H9 (cell line): ENCODE measurements at regions not wholly inside any gene's neighbourhood (a gene's known extent, or its start where the extent isn't known, plus 50 kb on each side); places are given as distances from the start of the nearest gene placed in this dataset.

Experiments
- DNase-seq: peaks from one replicate; pipeline ENCODE4 v3.0.0-alpha.2; 2017
- H2AFZ ChIP-seq: one replicate; pipeline ENCODE4 v1.6.1; 2013; ENCODE audit warnings: mild to moderate bottlenecking, low read length, control low read depth, moderate library complexity
- H2AK5ac ChIP-seq: 2 replicates; pipeline ENCODE4 v1.6.1; 2013; ENCODE audit warnings: low read length, control low read depth, mixed read lengths; ENCODE audit not compliant: insufficient read length
- H2BK120ac ChIP-seq: one replicate; pipeline ENCODE4 v1.6.1; 2013; ENCODE audit warnings: low read depth, mild to moderate bottlenecking, low read length, control low read depth, inconsistent platforms; ENCODE audit not compliant: poor library complexity, severe bottlenecking
- H2BK12ac ChIP-seq: 2 replicates; pipeline ENCODE4 v1.6.1; 2013; ENCODE audit warnings: low read length, control low read depth, mixed read lengths, low read depth; ENCODE audit not compliant: insufficient read length
- H2BK15ac ChIP-seq: 2 replicates; pipeline ENCODE4 v1.6.1; 2013; ENCODE audit warnings: low read depth, low read length, control low read depth
- H2BK20ac ChIP-seq: one replicate; pipeline ENCODE4 v1.6.1; 2013; ENCODE audit warnings: low read depth, mild to moderate bottlenecking, low read length, control low read depth, inconsistent platforms; ENCODE audit not compliant: poor library complexity, severe bottlenecking
- H2BK5ac ChIP-seq: 2 replicates; pipeline ENCODE4 v1.6.1; 2013; ENCODE audit warnings: low read length, control low read depth, mixed read lengths; ENCODE audit not compliant: insufficient read length
- H3K14ac ChIP-seq: 2 replicates; pipeline ENCODE4 v1.6.1; 2013; ENCODE audit warnings: low read length, control low read depth; ENCODE audit not compliant: insufficient read depth
- H3K18ac ChIP-seq: 2 replicates; pipeline ENCODE4 v1.6.1; 2013; ENCODE audit warnings: low read depth, mild to moderate bottlenecking, mixed read lengths, low read length, control low read depth; ENCODE audit not compliant: insufficient read length
- H3K23ac ChIP-seq: 2 replicates; pipeline ENCODE4 v1.6.1; 2013; ENCODE audit warnings: low read length, control low read depth, mixed read lengths, low read depth; ENCODE audit not compliant: insufficient read length
- H3K23me2 ChIP-seq: 2 replicates; pipeline ENCODE4 v1.6.1; 2013; ENCODE audit warnings: low read depth, mild to moderate bottlenecking, mixed read lengths, low read length, control low read depth; ENCODE audit not compliant: insufficient read length, poor library complexity, severe bottlenecking
- H3K27ac ChIP-seq: 2 replicates; pipeline ENCODE4 v1.5.1; 2013; ENCODE audit warnings: low read length, control low read depth, mixed read lengths, low read depth; ENCODE audit not compliant: insufficient read length
- H3K27me3 ChIP-seq: 2 replicates; pipeline ENCODE4 v1.6.1; 2013; ENCODE audit warnings: low read length, control low read depth, inconsistent platforms; ENCODE audit not compliant: insufficient read depth
- H3K4ac ChIP-seq: 2 replicates; pipeline ENCODE4 v1.6.1; 2013; ENCODE audit warnings: low read depth, mild to moderate bottlenecking, control low read depth, inconsistent platforms, low read length, moderate library complexity
- H3K4me1 ChIP-seq: 2 replicates; pipeline ENCODE4 v1.6.1; 2013; ENCODE audit warnings: low read length, control low read depth, inconsistent platforms; ENCODE audit not compliant: insufficient read depth
- H3K4me2 ChIP-seq: 2 replicates; pipeline ENCODE4 v1.6.1; 2013; ENCODE audit warnings: low read length, control low read depth, mixed read lengths; ENCODE audit not compliant: insufficient read length, insufficient read depth
- H3K56ac ChIP-seq: 2 replicates; pipeline ENCODE4 v1.6.1; 2013; ENCODE audit warnings: low read depth, mild to moderate bottlenecking, mixed read lengths, low read length, control low read depth; ENCODE audit not compliant: insufficient read length
- H3K79me1 ChIP-seq: 2 replicates; pipeline ENCODE4 v1.6.1; 2013; ENCODE audit warnings: low read depth, mild to moderate bottlenecking, moderate library complexity, low read length, control low read depth, inconsistent platforms; ENCODE audit not compliant: insufficient read depth, poor library complexity, severe bottlenecking
- H3K79me2 ChIP-seq: 2 replicates; pipeline ENCODE4 v1.6.1; 2013; ENCODE audit warnings: low read length, control low read depth, inconsistent platforms; ENCODE audit not compliant: insufficient read depth
- H3K9ac ChIP-seq: 2 replicates; pipeline ENCODE4 v1.6.1; 2013; ENCODE audit warnings: low read length, control low read depth, mixed read lengths; ENCODE audit not compliant: insufficient read length; ENCODE audit errors: extremely low read depth
- H3K9me3 ChIP-seq: one replicate; pipeline ENCODE4 v1.6.1; 2013; ENCODE audit warnings: low read depth, low read length, inconsistent platforms; ENCODE audit not compliant: control insufficient read depth
- H3T11ph ChIP-seq: one replicate; pipeline ENCODE4 v1.6.1; 2013; ENCODE audit warnings: mild to moderate bottlenecking, low read length, control low read depth, inconsistent platforms
- H4K20me1 ChIP-seq: one replicate; pipeline ENCODE4 v1.6.1; 2013; ENCODE audit not compliant: control insufficient read depth, insufficient read length, insufficient read depth
- H4K5ac ChIP-seq: 2 replicates; pipeline ENCODE4 v1.6.1; 2013; ENCODE audit warnings: low read depth, mild to moderate bottlenecking, mixed read lengths, low read length, control low read depth; ENCODE audit not compliant: insufficient read length
- H4K8ac ChIP-seq: replicated peaks from 2 replicates; pipeline ENCODE4 v1.6.1; 2013; ENCODE audit warnings: low read length, control low read depth, mixed read lengths, low read depth; ENCODE audit not compliant: insufficient read length
- H4K91ac ChIP-seq: 2 replicates; pipeline ENCODE4 v1.6.1; 2013; ENCODE audit warnings: low read depth, mild to moderate bottlenecking, moderate library complexity, mixed read lengths, low read length, control low read depth; ENCODE audit not compliant: insufficient read length
- H3K27ac Mint-ChIP-seq, 3 experiments: 2 replicates in 2 of 3; 3 replicates in 1 of 3; pipeline ENCODE4 v1.8.0; 2020 to 2021; ENCODE audit warnings: mixed read lengths in 3 of 3, mild to moderate bottlenecking in 1 of 3, moderate library complexity in 1 of 3
- H3K27me3 Mint-ChIP-seq: 2 replicates; pipeline ENCODE4 v1.8.0; 2021; ENCODE audit warnings: low read depth, mild to moderate bottlenecking, moderate library complexity, mixed read lengths
- H3K36me3 Mint-ChIP-seq, 3 experiments: 2 replicates in 2 of 3; 3 replicates in 1 of 3; pipeline ENCODE4 v1.8.0; 2020 to 2021; ENCODE audit warnings: low read depth in 3 of 3, mixed read lengths in 3 of 3; ENCODE audit not compliant: insufficient read depth in 1 of 3
- H3K4me1 Mint-ChIP-seq, 2 experiments: 2 replicates each; pipeline ENCODE4 v1.8.0; 2020; ENCODE audit warnings: mixed read lengths in 2 of 2
- H3K4me3 Mint-ChIP-seq, 2 experiments: 2 replicates in 1 of 2; 3 replicates in 1 of 2; pipeline ENCODE4 v1.8.0; 2020 to 2021; ENCODE audit warnings: mild to moderate bottlenecking in 2 of 2, mixed read lengths in 2 of 2, moderate library complexity in 1 of 2
- H3K9me3 Mint-ChIP-seq, 2 experiments: 2 replicates in 1 of 2; 3 replicates in 1 of 2; pipeline ENCODE4 v1.8.0; 2020; ENCODE audit warnings: mild to moderate bottlenecking in 2 of 2, mixed read lengths in 2 of 2, moderate library complexity in 1 of 2
- WGBS: extraction: QIAGEN DNeasy Blood & Tissue Kit; methylation state at CpG from one replicate; pipeline ENCODE4 v1.1.7; 2013; ENCODE audit warnings: missing lambda C conversion rate, low lambda C conversion rate, mixed read lengths; ENCODE audit not compliant: insufficient read length; ENCODE audit errors: extremely low coverage; 5-methylcytosine and 5-hydroxymethylcytosine counted together
- TF ChIP-seq, protein P1 (sequence below): fragments of 200-600 bp; sonication (generic); conservative IDR thresholded peaks from 3 replicates; pipeline ENCODE4 v1.8.0; 2021; ENCODE audit warnings: antibody characterized with exemption, mild to moderate bottlenecking

DNA sequence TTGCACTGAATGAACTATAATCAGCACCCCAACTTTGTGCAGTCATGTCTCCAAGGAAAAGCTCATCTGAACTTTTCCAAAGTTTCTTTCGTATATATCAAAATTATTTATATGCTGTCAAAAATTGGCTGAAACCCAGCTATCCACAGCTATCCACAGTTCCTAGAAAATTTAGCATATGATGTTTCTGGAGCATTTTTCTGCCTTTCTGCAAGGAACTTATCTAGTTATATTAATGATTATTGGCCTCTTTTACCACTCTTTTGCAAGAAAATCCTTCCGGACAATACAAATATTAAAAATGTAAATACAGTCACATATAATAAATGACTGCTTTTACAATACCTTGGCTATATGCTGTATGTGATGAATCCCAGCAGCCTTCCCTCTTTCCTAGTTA lies 270.2 kb downstream of the TMEM167A start:
- H3K4me2 ChIP-seq, result no peak overlapping the region
- H3K4me1 Mint-ChIP-seq, result peaks cover 14 to 16% of the 10 kb centered on the region in 2 experiments
- no CpG with 5 or more reads among the region's 2 CpGs for WGBS

More for the DNA sequence above, 270.2 kb downstream of the TMEM167A start:
- no peaks in the 10 kb centered on the region for H3K23me2 ChIP-seq
- no peak overlapping the region for H2BK20ac ChIP-seq
- H3K27me3 Mint-ChIP-seq, result no peaks in the 10 kb centered on the region
- H4K91ac ChIP-seq, result no peak overlapping the region
- H3K79me2 ChIP-seq, result no peaks in the 10 kb centered on the region
- no peak overlapping the region for H3K4ac ChIP-seq
- H4K5ac ChIP-seq, result no peak overlapping the region
- H2BK15ac ChIP-seq, result no peak overlapping the region
- H3K9ac ChIP-seq, result no peak overlapping the region
- H2BK5ac ChIP-seq, result no peak overlapping the region
- H3K27ac Mint-ChIP-seq, result no peak overlapping the region
- no peak overlapping the region for H3K56ac ChIP-seq
- peaks cover 0 to 2% (median 0%) of the 10 kb centered on the region in 3 experiments; a peak in 3 of 7 replicates for H3K36me3 Mint-ChIP-seq
- no peak overlapping the region for H3K27ac ChIP-seq
- no peak overlapping the region for H2AK5ac ChIP-seq
- no peaks in the 10 kb centered on the region for H3K27me3 ChIP-seq
- H2BK12ac ChIP-seq, result no peak overlapping the region
- H2BK120ac ChIP-seq, result no peak overlapping the region
- no peaks in the 10 kb centered on the region; a peak in 1 of 5 replicates for H3K9me3 Mint-ChIP-seq
- no peak for DNase-seq
- H4K20me1 ChIP-seq, result no peaks in the 10 kb centered on the region
- H3K4me1 ChIP-seq, result no peaks in the 10 kb centered on the region; the same call in 1 of the 2 replicates
- H3K14ac ChIP-seq, result no peak overlapping the region
- H3K79me1 ChIP-seq, result no peaks in the 10 kb centered on the region
- H3T11ph ChIP-seq, result no peak overlapping the region
- H3K18ac ChIP-seq, result no peak overlapping the region
- no peaks in the 10 kb centered on the region for H3K9me3 ChIP-seq
- H4K8ac ChIP-seq, result no peak overlapping the region
- H2AFZ ChIP-seq, result no peak overlapping the region
- TF ChIP-seq, protein P1, sequence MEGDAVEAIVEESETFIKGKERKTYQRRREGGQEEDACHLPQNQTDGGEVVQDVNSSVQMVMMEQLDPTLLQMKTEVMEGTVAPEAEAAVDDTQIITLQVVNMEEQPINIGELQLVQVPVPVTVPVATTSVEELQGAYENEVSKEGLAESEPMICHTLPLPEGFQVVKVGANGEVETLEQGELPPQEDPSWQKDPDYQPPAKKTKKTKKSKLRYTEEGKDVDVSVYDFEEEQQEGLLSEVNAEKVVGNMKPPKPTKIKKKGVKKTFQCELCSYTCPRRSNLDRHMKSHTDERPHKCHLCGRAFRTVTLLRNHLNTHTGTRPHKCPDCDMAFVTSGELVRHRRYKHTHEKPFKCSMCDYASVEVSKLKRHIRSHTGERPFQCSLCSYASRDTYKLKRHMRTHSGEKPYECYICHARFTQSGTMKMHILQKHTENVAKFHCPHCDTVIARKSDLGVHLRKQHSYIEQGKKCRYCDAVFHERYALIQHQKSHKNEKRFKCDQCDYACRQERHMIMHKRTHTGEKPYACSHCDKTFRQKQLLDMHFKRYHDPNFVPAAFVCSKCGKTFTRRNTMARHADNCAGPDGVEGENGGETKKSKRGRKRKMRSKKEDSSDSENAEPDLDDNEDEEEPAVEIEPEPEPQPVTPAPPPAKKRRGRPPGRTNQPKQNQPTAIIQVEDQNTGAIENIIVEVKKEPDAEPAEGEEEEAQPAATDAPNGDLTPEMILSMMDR, result no peak
- no peak overlapping the region for H3K4me3 Mint-ChIP-seq
- H3K23ac ChIP-seq, result no peak overlapping the region
